Astrocyte of the hippocampus (primary cell): ENCODE measurements at regions not wholly inside any gene's neighbourhood (a gene's known extent, or its start where the extent isn't known, plus 50 kb on each side); places are given as distances from the start of the nearest gene placed in this dataset.

Source experiments
- DNase-seq: peaks from one replicate; pipeline ENCODE4 v3.0.0; 2011; ENCODE audit warnings: low read depth, low spot score

GRCh38 chr3:83890763-83891135 is 1068.0 kb upstream of the CADM2 start:
- DNase-seq, result peak; percentile 11

GRCh38 chr3:83894223-83894622 is 1064.6 kb upstream of the CADM2 start:
- DNase-seq, result no peak

GRCh38 chr3:83895892-83896291 is 1062.9 kb upstream of the CADM2 start:
- DNase-seq, result no peak

- DNase-seq, result no peak
Measured at GRCh38 chr3:83902787-83903533, 1055.8 kb upstream of the CADM2 start.

GRCh38 chr3:83913381-83913780 is 1045.4 kb upstream of the CADM2 start:
- DNase-seq, result no peak

- DNase-seq, result no peak
Measured at GRCh38 chr3:83926291-83926690, 1032.5 kb upstream of the CADM2 start.

GRCh38 chr3:83928391-83928790 is 1030.4 kb upstream of the CADM2 start:
- no peak for DNase-seq

GRCh38 chr3:83928903-83929302 is 1029.9 kb upstream of the CADM2 start:
- peak; percentile 13 for DNase-seq

- DNase-seq, result peak; percentile 62
Measured at GRCh38 chr3:83934192-83935021, 1024.4 kb upstream of the CADM2 start.

- no peak for DNase-seq
Measured at GRCh38 chr3:83938491-83938890, 1020.3 kb upstream of the CADM2 start.

- no peak for DNase-seq
Measured at GRCh38 chr3:83941990-83942745, 1016.6 kb upstream of the CADM2 start.

- DNase-seq, result no peak
Measured at GRCh38 chr3:83946049-83946448, 1012.7 kb upstream of the CADM2 start.

- no peak for DNase-seq
Measured at GRCh38 chr3:83946554-83946953, 1012.2 kb upstream of the CADM2 start.

- no peak for DNase-seq
Measured at GRCh38 chr3:83948771-83949170, 1010.0 kb upstream of the CADM2 start.

GRCh38 chr3:83953417-83954089 is 1005.2 kb upstream of the CADM2 start:
- no peak for DNase-seq

- no peak for DNase-seq
Measured at GRCh38 chr3:83956431-83956830, 1002.4 kb upstream of the CADM2 start.

- DNase-seq, result no peak
Measured at GRCh38 chr3:83968356-83968755, 990.4 kb upstream of the CADM2 start.

GRCh38 chr3:83971666-83972065 is 987.1 kb upstream of the CADM2 start:
- no peak for DNase-seq

- no peak for DNase-seq
Measured at GRCh38 chr3:84008623-84009022, 950.2 kb upstream of the CADM2 start.

GRCh38 chr3:84023842-84024241 is 934.9 kb upstream of the CADM2 start:
- DNase-seq, result no peak

GRCh38 chr3:84039099-84039498 is 919.7 kb upstream of the CADM2 start:
- no peak for DNase-seq
